ENCODE measurements at regions not wholly inside any gene's neighbourhood (a gene's known extent, or its start where the extent isn't known, plus 50 kb on each side); places are given as distances from the start of the nearest gene placed in this dataset.

DNA sequence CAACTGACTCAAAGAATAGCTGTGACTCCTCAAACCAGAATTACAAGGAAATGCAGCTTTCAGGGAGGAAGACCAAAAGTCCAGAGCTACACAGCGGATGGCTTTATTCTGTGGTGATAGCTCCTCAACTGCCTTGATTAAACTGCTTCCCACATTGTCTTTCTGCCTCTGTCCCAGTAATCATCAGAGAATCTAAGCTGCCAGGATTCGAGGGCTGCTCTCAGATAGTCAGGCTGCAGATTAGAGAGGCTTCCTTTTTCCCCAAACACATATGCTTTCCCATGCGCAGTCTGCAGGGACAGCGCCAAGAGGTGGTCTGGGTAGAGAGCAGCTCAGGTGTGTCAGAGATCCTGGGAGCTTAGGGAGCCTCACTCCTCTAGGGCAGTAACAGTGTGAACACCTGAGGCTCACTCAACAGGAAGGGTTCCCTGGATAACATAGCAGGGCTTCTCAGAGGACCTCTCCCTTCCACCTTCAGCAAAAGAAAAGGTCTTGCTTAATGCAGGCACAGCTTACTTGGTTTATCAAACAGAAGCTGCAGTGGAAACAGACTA lies 439.9 kb upstream of the TLE4 start:
- no peak for DNase-seq

DNA sequence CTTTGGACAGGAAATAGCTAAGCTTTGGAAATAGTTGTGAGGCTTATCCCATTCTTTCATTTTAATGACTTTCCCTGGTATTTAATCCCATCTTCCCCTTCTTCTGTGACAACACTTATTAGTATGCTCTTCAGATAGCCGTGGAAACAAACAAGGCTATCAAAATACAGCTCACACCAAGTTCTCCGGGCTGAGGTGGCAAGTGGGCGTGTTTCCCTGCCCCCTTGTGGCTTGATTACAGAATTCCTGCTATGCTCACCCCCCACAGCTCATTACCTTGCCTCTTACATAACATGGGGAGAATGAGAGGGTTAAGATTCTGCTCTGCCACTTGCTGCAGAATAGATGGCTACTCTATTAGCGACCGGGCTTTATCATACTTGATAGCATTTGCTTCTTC lies 437.1 kb upstream of the TLE4 start:
- no peak for DNase-seq

DNA sequence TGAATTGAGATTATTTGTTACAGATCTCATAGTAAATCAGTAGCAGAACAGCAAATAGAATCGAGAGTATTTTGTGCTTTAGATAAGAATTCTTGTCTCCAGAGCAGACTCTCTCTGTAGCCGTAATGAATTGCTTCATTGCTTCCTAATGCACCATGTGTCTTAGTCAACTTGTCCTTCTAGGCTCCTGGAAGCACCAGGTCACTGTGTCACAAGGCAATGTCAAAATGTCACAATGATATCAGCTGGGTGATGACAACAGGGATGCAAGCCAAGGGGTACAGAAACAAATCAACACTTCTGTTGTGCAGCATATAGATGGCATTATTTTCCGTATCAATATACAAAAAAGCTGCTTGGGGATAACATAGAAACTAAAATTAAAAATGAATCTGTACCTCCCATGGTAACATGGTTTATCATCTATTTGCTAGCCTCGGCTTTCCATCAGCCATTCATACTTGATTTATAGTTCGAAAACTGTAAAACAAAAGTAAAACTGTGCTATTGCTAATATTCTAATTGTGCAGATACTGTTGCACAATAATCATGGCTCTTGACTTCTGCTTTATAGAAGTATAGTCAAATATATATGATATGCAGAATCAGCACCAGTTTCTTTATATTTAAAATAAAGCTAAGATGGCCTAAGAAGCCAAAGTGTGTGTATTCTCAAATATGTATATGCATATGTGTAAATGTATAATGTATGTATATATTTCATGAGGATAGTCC lies 435.9 kb upstream of the TLE4 start:
- no peak for DNase-seq

DNA sequence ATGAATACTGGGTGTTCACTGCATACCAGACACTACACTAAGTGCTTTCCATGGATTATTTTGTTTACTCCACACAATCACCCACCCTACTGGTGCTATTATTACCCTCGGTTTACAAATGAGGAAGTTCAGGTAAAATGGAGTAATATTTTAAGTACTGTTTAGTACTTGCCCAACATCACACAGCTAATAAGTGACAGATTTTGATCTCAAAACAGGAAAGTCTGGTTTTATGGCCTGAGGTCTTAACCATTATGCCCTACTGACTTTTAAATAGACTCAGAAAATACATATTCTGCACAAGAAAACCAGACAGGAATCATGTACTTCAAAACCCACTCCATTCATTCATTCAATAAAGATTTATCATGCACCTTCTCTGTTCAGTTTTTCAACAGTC lies 431.0 kb upstream of the TLE4 start:
- DNase-seq: no peak

DNA sequence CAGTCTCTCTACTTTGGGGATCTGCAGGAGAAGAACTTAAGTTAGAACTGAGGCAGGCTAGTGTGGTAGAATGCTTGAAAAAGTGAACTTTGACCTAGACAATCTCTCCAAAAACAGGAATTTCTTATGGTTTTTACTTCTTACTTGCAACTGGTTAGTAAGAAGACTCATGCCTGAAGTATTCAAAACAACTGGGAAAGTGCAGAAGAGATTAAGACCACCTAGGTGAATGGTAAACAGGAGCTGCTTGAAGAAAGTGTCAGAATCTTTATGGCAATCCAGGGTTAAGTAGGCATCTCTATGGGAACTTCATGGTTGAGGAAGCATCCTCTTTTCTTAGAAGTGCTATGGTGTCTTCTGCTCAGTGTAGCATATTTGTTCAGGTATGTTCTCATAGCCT lies 428.6 kb upstream of the TLE4 start:
- no peak for DNase-seq

DNA sequence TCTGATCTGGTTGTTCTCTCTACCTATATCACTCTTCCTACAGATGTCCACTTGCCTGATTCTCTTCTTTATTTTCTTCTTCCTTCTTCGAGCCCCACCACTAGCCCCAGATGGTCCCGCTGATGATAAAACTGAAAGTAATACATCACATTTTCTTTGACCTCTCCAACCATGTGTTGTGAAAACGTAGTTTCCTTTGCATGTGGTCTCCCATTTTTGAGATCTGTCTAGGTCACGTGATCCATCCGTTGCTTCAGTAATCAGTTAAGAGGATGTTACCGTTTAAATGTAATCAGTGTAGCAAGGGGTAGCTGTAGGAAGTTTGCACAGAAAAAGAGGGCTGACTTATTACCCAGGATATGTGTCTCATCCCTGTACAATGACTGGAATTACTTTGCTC lies 426.3 kb upstream of the TLE4 start:
- no peak for DNase-seq

DNA sequence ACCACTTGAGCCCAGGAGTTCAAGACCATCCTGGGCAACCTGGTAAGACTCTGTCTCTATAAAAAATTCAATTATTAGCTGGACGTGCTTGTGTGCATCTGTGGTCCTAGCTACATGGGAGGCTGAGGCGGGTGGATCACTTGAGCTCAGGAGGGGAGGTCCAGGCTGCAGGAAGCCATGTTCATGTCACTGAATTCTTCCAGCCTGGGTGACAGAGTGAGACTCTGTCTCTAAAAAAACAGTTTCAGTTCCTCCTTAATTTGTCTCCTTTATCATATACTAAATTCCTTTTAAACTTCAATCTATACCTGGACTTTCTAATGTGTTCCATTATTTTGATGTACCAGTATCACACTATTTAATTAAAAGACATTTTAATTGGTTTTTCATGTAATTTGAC lies 422.2 kb upstream of the TLE4 start:
- no peak for DNase-seq

DNA sequence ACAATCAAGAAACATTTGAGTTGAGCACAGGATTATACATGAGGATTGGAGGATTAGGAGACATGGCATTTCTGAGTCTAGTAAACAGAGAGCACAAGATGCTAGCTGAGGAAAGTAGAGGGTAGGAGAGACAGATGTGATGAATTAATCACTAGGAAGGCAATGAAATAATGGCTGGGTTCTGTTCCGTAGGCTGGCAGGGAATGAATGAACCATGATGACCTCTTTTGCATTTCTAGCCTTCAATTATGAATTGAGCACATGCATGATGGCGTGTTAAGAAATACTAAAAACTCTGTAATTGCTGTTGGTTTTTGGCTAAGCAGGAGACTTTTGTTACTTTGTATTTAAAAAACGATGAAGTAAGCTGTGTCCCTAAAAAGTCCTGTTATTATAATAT lies 420.0 kb upstream of the TLE4 start:
- no peak for DNase-seq

DNA sequence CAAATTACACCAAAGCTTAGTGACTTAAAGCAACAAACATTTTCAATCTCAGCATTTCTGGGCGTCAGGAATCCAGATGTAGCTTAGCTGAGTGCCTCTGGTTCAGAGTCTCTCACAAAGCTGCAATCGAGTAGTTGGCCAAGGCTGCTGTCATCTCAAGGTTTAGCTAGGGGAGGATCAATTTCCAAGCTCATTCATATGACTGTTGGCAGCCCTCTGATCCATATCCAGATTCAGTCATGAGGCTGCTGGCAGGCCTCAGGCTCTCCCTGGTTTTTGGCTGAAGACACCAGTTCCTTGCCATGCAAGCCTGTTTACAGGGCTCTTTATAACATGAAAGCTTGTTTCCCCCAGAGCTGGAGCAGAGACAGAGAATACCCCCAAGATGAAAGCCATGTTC lies 419.5 kb upstream of the TLE4 start:
- no peak for DNase-seq

DNA sequence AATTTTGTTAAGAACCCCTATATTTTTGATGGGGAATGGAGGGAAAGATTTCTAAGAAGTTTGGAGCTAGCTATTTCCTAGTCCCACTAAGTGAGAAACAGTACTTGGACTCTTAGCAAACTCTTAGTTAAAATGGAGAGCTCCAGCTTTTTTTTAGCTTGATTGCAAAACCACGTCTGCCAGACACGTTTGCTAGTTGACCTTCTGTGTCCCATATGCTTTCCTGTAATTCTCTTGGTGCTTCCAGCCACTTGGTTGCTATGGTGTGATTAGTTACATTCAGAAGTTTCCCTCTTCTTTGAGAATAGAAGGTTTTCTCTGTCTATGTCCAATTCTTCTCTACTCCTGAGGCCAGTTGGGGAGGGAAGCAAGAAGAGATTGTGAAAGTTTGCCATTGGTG lies 417.0 kb upstream of the TLE4 start:
- no peak for DNase-seq

DNA sequence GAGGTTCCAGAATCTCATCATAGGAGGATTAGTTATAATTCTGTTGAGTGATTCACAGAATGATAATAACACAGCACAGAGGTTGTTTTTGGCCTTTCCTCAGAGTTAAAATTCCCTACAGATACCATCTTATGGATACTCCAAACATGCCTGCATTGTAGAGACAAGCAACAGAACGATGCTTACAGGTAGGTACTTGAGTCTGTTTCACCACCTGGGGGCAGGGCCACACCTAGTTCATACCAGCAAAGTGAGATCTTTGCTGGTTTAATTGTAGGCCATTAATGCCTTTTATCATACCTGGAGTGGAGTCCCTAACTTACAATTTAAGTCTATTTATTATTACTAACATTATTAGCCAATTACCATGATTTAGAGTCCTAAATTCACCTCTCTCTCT lies 416.5 kb upstream of the TLE4 start:
- DNase-seq: no peak

DNA sequence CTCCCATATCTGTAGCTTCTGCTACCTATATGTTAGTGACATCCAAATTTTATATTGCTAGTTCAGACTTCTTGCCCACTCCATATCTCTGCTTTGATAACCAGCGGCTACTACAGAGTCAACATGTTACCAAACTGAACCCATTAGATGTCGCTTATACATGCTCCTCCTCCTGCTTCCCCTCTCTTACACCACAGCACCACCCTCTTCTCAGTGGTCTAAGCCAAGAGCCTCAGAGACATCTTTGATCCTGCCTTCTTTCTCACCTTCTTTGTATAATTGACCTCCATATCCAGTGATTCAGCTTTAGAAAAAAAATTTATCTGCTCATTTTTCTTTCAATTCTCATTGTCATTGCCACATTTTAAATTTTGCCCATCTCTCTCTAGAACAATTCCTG lies 408.2 kb upstream of the TLE4 start:
- DNase-seq: no peak

DNA sequence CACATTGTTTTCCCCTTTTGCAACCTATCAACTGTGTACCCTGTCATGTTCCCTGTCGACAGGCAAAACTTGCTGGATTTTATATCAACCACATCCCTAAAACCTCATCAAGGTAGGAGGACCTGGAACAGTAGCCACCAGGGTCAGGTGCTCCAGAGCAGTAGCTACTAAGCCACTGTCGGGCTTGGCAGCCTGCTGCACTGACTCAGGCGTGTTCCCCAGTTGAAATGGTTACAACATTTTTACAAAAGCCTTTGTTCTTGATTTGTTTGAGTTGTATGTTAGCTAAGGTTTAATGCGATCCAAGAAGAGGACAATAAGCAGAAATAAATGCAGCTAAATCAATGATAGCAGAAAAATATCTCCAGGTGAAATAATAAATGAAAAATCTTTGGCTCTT lies 407.4 kb upstream of the TLE4 start:
- DNase-seq: no peak

DNA sequence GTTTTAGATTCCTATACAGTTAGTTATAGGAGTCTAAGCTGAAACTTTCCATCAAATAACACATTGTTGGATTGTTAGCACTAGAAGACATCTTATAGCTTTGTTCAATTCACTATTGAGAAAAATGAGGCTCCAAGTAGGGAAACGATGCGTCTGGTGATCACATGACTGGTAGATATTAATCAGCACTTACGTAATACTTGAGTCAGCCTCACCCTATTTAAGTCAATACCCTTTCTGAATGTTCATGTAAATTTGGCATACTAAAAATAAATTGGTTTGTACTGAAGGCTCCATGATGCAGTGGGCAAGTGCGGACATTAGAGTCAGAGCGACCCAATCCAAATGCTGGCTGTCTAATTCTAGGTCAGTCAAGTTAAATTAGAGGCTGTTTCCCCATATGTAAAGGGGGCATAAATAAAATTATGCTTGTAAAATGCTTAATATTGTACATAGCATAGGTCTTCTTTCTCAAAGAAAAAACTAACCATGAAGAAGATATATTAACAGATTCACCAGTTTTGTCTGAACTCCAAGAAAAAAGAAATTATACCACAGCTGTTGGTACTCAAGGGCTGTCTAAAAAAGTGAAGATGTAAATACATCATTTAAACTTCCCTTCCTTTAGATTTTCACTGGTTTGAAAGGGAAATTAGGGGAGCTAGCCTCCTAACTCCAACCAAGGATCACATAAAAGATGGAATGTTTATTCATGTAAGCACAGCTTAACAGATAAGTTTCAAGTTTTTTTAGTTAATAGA lies 406.6 kb upstream of the TLE4 start:
- no peak for DNase-seq

DNA sequence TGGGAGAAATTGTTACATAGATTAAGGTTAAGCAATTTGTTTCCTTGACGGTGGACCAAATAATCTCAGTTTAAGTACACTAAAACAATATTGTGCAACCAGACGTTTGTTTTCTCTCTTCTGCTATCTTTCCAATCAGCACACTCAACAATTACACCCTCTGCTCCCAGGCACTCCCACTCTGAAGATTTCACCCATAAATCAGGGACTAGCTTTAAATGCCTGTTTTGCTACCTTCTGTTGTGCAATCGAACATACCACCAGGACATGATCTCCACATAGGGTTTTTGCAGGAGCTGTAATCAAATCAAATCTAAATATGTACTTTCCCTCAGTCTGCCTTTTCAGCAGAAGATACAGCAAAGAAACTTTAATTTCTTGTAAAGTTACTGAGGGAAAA lies 405.8 kb upstream of the TLE4 start:
- DNase-seq: no peak

DNA sequence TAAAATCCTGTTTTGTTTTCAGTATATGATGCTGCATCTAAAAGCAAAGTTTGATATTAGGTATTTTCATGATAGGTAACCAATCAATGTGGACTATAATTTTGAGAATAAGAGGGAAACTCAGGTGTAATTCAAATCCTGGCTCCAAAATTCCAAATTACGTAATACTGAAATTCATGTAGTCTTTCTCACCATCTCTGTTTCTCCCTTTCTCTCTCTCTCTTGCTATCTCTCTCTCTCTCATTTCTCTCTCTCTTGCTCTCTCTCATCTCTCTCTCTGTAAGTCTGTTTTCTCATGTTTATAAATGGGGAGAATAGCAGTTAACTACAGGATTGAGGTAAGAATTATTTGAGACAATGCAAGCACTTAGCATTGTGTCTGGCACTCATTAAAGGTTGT lies 401.1 kb upstream of the TLE4 start:
- no peak for DNase-seq

DNA sequence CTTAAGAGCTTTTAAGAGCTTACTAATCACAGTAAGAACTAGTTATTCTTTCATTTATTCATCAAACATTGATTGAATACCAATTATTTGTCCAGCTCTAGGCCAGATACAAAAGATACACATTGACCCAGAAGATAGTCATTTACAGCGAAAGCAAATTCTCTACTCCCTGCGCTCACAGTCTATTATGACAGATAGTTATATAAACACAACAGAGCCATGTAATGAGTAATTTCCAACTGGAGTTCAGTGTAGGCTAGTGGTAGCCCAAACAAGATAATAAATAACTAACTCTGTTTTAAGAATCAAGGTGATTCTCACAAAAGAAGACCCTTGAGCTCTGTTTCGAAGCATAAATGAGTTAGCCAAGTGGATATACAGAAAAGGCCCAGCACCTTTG lies 397.8 kb upstream of the TLE4 start:
- DNase-seq: no peak

DNA sequence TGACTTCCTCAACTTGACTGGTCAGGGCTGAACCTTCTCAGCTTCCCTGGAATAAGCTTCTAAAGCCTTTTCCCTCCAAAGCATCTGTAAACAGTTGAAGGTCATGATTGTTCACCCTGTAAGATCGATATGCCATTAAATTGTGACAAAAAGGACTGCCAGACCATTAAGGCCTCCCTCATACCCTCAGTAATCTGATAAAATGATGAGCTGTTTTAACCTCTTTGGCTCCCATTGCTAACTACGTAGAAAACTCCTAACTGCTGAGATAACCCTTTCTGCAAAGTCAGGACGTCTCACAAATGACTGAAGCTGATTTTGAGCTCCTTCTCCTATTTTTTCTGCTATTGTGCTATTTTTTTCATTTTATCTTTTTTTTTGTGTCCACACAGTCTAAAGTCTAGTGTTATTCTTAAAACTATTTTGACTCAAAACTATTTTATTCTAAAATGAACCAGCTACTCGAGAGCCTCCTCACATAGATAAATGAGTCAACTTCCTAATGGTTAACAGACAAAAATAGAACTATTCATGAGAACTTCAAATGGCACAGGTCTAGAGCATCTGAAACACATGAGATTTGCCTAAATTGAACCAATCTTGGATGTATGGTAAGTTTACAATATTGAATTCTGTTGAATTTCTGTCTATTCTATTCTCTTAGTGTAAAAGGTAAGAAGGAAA lies 395.6 kb upstream of the TLE4 start:
- DNase-seq: no peak

DNA sequence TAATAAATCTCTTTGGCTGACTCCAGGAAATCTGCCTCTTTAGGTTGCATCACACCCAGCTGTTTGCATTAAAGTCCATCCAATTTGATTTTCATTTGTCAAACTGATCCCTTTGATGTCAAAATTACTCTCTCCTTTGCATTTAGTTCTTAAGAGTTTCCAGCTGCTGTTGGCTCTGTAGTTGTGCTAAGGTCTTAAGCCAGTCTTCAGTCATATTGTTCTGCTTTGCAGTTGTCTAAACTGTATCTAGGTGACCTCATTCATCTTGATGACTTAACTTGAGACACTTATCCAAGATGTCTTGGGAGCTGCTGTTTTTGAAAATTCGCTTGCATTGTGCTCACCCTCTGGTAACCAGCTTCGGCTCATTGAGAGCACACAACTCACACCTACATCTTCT lies 386.9 kb upstream of the TLE4 start:
- DNase-seq: no peak

DNA sequence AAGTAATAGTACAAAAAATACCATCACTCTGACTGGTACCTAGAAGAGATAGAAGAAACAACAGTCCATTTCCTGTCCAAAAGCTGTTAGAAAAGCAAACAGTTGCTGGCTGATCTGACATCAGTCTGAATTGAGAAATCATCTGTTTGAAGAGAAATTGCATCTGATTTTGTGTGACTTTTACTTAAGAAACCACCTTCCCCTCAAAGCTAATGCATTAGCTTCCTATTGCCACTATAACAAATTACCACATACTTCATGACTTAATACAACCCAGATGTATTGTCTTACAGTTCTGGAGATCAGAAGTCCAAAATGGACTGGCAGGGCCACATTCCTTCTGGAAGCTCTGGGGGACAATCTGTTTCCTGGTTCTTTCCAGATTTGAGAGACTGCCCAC lies 385.9 kb upstream of the TLE4 start:
- no peak for DNase-seq

DNA sequence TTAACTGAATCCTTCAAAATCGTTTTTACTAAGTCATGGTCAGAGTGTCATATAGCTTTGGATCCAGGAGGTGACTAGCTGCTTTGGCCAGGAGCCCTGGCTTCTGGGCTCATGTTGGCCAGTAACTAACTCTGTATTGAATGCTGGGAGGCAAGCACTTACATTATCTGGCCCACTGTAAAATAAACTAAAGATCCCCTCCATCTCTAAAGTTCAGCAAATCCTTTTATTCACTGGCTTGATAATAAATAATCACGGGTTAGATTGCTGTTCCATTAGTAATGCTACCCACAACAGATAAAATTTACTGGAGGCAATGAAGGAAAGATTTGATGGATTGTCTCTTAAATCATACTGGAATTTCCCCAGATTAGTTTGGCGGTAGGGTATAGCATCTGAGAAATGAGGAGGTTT lies 382.2 kb upstream of the TLE4 start:
- no peak for DNase-seq

DNA sequence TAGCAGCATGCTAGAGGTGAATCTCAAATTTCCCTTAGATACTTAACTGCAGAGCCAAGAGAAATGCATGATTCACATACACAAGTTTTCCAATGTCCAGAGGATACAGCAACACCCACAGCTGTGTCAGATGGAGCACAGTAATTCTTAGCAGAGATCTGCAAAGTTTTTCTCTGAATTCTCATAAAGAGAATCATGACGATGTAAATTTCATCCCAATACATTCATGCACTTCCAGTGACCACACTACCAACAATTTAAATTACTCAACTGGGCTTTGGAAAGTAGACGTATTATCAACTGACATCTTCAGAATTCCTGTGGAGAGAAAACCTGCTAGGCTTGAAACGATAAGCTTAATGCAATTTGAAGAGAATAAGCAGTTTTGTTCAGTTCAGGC lies 378.8 kb upstream of the TLE4 start:
- no peak for DNase-seq
